ENCODE measurements at regions not wholly inside any gene's neighbourhood (a gene's known extent, or its start where the extent isn't known, plus 50 kb on each side); places are given as distances from the start of the nearest gene placed in this dataset.

DNA sequence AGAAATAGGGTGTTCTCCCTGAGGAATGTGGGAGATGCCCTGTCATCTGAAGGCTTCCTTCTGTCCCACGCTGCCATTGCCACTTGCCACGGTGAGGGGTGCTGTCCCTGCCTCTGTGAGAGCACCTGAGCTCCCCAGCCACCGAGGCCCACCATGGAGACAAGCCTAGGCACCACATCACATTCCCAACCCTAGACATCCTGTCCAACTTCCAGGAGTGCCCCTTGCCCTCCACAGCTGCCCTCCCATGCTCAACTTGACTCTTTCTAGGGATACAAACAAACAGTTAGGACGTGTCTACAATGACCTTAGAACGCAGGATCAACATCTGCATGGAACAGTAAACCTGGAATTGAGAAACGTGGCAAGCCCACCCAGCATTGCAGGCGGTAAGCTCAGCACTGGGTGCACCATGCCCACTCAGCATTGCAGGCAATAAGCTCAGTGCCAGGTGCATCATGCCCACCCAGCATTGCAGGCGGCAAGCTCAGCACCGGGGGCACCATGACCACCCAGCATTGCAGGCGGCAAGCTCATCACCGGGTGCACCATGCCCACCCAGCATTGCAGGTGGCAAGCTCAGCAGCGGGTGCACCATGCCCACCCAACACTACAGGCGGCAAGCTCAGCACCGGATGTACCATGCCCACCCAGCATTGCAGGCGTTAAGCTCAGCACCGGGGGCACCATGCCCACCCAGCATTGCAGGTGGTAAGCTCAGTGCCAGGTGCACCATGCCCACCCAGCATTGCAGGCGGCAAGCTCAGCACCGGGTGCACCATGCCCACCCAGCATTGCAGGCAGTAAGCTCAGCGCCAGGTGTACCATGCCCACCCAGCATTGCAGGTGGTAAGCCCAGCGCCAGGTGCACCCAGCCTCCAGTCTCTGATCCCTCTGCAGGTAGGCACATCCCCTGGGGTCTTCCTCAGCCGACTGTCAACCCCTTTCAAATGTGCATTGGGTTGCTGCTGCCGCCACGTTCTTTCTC is 1463.9 kb downstream of the TBC1D22A start:
- TF ChIP-seq CTCF (conservative IDR thresholded peaks at IDR 0.05; ENCODE audit: low read length) (no peak), EZH2phosphoT487 (IDR thresholded peaks at IDR 0.05; ENCODE audit: borderline replicate concordance) (no peak)
